Activated B cell treated with CpG ODN at 0.5 μM for 24 hours (primary cell): ENCODE measurements at regions not wholly inside any gene's neighbourhood (a gene's known extent, or its start where the extent isn't known, plus 50 kb on each side); places are given as distances from the start of the nearest gene placed in this dataset.
"Not testable (repeated sequence)": the region's sequence is repeated elsewhere in the genome, so short reads cannot be mapped to it uniquely, and the experiment has no call there.

Source experiments
- ATAC-seq: fragments of 200-7000 bp; cut with Tn5 transposase; one replicate; pipeline ENCODE4 v1.10.0; 2021; ENCODE audit warnings: low read depth, mild to moderate bottlenecking, moderate library complexity
- CTCF ChIA-PET: fragments of 350-600 bp; sonication (Branson Sonifier 250); formaldehyde crosslinking; loops from one replicate; lab custom pipeline; 2021; ENCODE audit warnings: antibody characterized with exemption; lab: Charles Lee
- POLR2A ChIA-PET: fragments of 350-600 bp; sonication (Branson Sonifier 250); formaldehyde crosslinking; loops from one replicate; lab custom pipeline; 2021; ENCODE audit warnings: antibody characterized with exemption; lab: Charles Lee
- DNase-seq: peaks from one replicate; pipeline ENCODE4 v3.0.0; 2022
- H3K27ac Mint-ChIP-seq: one replicate; pipeline ENCODE4 v1.8.0; 2020; ENCODE audit warnings: mixed read lengths
- H3K27me3 Mint-ChIP-seq: one replicate; pipeline ENCODE4 v1.8.0; 2021; ENCODE audit warnings: mixed read lengths
- H3K36me3 Mint-ChIP-seq: one replicate; pipeline ENCODE4 v1.8.0; 2021; ENCODE audit warnings: low read depth, mixed read lengths
- H3K4me1 Mint-ChIP-seq: one replicate; pipeline ENCODE4 v1.8.0; 2021; ENCODE audit warnings: mixed read lengths
- H3K4me3 Mint-ChIP-seq: one replicate; pipeline ENCODE4 v1.8.0; 2020; ENCODE audit warnings: mild to moderate bottlenecking, mixed read lengths
- H3K9me3 Mint-ChIP-seq: one replicate; pipeline ENCODE4 v1.8.0; 2020; ENCODE audit warnings: mixed read lengths
- CTCF ChIP-seq: fragments of 200-600 bp; IDR thresholded peaks from one replicate; pipeline ENCODE4 v1.8.0; 2022; ENCODE audit warnings: antibody characterized with exemption, mild to moderate bottlenecking
- intact Hi-C: fragments of 100-400 bp; cut with micrococcal nuclease; formaldehyde crosslinking; loops from one replicate; pipeline ENCODE4 v1.15.1; 2024

DNA sequence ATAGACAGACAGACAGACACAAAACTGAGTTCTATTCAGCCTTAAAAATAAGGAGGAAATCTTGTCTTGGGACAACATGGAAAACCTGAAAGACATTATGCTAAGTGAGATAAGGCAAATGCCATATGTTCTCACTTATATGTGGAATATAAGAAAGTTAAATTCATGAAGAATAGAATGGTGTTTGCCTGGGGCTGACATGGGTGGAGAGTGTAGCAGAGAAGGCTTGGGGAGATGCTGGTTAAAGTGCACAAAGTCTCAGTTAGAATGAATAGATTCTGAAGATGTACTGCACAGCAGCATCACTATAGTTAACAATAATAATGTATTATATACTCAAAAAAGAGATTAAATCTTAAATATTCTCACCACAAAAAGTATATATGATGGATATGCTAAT, 355.5 kb downstream of the LRRIQ3 start:
- Mint-ChIP-seq H3K4me3 (no peak overlapping the region), H3K36me3 (no peaks in the 10 kb centered on the region), H3K27me3 (no peaks in the 10 kb centered on the region), H3K27ac (no peak overlapping the region), H3K4me1 (no peaks in the 10 kb centered on the region), H3K9me3 (no peaks in the 10 kb centered on the region)
- CTCF ChIA-PET: no interaction called here
- ATAC-seq: no peak
- no peak for TF ChIP-seq CTCF
- POLR2A ChIA-PET: no interaction called here
- intact Hi-C loops: loop anchor here (10.0 kb wide), 1 partner anchor 622 kb away; no protein-coding TSS in a partner anchor
- DNase-seq: no peak

- intact Hi-C loops: loop anchor here (10.0 kb wide), 1 partner anchor 625 kb away; no protein-coding TSS in a partner anchor
- Mint-ChIP-seq H3K9me3 (no peaks in the 10 kb centered on the region), H3K27ac (no peak overlapping the region), H3K4me1 (no peaks in the 10 kb centered on the region), H3K4me3 (no peak overlapping the region), H3K36me3 (no peaks in the 10 kb centered on the region), H3K27me3 (no peaks in the 10 kb centered on the region)
- ATAC-seq (no peak), DNase-seq (no peak)
- ChIA-PET POLR2A (no interaction called here), CTCF (interaction anchor here (1.6 kb wide), 1 partner anchor 850 kb away, joined by 6 read pairs; no protein-coding TSS in a partner anchor)
- no peak for TF ChIP-seq CTCF
Observed at GRCh38 chr1:73839922-73840321, 358.1 kb downstream of the LRRIQ3 start.

DNA sequence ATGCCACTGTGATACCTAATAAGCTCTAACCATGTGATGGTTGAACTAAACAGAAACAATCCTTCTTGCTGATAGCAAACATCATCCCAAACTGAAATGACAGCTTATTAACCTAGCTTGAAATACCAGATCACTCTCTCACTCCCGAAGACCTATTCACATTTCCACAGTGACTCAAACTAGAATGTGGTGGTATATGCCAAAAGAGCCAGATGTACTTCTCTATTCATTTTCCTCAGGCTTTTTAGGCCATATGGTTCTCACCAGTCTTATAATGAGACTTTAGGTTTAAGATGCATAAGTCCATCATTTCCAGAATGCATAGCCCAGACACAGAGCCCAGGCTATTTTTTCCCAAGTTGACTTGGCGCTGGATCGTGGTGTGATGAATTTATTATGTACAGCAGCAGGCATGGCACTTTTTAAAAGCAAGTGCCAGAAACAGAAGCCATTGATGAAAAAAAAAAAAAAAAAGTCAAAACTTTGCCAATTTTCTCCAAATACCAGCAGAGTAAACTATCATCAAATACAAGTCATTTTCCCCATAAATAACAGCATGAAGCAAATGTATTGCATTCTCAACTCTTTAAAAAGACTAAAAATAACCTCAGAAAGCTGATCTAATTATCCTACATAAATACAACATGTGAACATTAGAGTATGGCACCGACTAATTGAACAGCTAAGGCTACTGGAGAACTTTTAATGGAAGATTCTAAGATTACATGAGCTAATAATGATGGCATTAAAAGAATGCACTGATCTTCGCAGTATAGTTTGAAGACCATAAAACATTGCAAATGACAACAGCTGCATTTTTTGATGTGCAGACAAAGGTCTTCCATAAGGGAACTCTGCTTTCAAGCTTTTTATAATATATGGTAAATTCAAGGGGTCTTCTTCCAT, 365.4 kb downstream of the LRRIQ3 start:
- no peak for DNase-seq
- intact Hi-C loops: no loop called here
- no peak overlapping the region for H3K4me3 Mint-ChIP-seq
- POLR2A ChIA-PET: no interaction called here
- H3K27me3 Mint-ChIP-seq: no peaks in the 10 kb centered on the region
- H3K9me3 Mint-ChIP-seq: no peaks in the 10 kb centered on the region
- ATAC-seq: no peak
- CTCF ChIA-PET: no interaction called here
- TF ChIP-seq CTCF: no peak
- H3K36me3 Mint-ChIP-seq: no peaks in the 10 kb centered on the region
- H3K4me1 Mint-ChIP-seq: no peaks in the 10 kb centered on the region
- H3K27ac Mint-ChIP-seq: no peak overlapping the region

DNA sequence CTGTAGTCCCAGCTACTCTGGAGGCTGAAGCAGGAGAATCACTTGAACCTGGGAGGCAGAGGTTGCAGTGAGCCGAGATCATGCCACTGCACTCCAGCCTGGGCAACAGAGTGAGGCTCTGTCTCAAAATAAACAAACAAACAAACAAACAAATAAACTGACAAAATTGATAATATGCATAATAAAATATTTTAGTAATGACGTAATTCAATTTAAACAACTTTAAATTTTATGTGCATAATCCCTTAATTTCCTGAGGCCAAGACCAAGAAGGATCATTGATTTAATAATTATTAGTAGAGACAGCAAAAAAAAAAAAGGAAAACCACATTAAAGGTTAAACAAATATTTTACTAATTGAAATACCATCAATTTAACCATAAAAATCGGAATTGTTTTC, 370.7 kb downstream of the LRRIQ3 start:
- H3K27me3 Mint-ChIP-seq, POLR2A ChIA-PET, H3K9me3 Mint-ChIP-seq, H3K4me1 Mint-ChIP-seq, intact Hi-C loops, H3K27ac Mint-ChIP-seq, DNase-seq, CTCF ChIA-PET, H3K4me3 Mint-ChIP-seq, H3K36me3 Mint-ChIP-seq, ATAC-seq: not testable (repeated sequence)

- Mint-ChIP-seq H3K4me1 (no peaks in the 10 kb centered on the region), H3K4me3 (no peak overlapping the region), H3K9me3 (no peaks in the 10 kb centered on the region), H3K36me3 (no peaks in the 10 kb centered on the region), H3K27me3 (no peaks in the 10 kb centered on the region), H3K27ac (no peak overlapping the region)
- CTCF ChIA-PET: no interaction called here
- DNase-seq: no peak
- no peak for TF ChIP-seq CTCF
- no peak for ATAC-seq
- intact Hi-C loops: no loop called here
- POLR2A ChIA-PET: no interaction called here
Observed at GRCh38 chr1:73824065-73824464, 373.9 kb downstream of the LRRIQ3 start.
